ENCODE measurements at regions not wholly inside any gene's neighbourhood (a gene's known extent, or its start where the extent isn't known, plus 50 kb on each side); places are given as distances from the start of the nearest gene placed in this dataset.

- H3K36me3 ChIP-seq (ENCODE audit: control insufficient read depth, insufficient read depth, low read length): no peaks in the 10 kb centered on the region
- peaks cover 3% of the 10 kb centered on the region for H3K4me1 ChIP-seq (ENCODE audit: control insufficient read depth, insufficient read depth, low read length)
- no peak for DNase-seq
- WGBS (ENCODE audit: insufficient coverage): 97% methylated on average over 3 of the region's 3 CpGs
- H3K27me3 ChIP-seq (ENCODE audit: control insufficient read depth, insufficient read depth, low read length): no peaks in the 10 kb centered on the region
- H3K4me3 ChIP-seq (ENCODE audit: low read length): no peak overlapping the region
- no peak overlapping the region for H3K27ac ChIP-seq (ENCODE audit: low read length)
- no peaks in the 10 kb centered on the region for H3K9me3 ChIP-seq (replicated peaks; ENCODE audit: control insufficient read depth, low read depth, low read length)
These were observed 358.2 kb upstream of the KAZN start for GRCh38 chr1:14240265-14240664.

- Histone ChIP-seq H3K36me3 (ENCODE audit: control insufficient read depth, insufficient read depth, low read length) (no peaks in the 10 kb centered on the region), H3K4me3 (ENCODE audit: low read length) (no peak overlapping the region), H3K9me3 (replicated peaks; ENCODE audit: control insufficient read depth, low read depth, low read length) (no peaks in the 10 kb centered on the region), H3K27me3 (ENCODE audit: control insufficient read depth, insufficient read depth, low read length) (no peaks in the 10 kb centered on the region), H3K27ac (ENCODE audit: low read length) (no peak overlapping the region), H3K4me1 (ENCODE audit: control insufficient read depth, insufficient read depth, low read length) (peaks cover 3% of the 10 kb centered on the region)
- WGBS (ENCODE audit: insufficient coverage): no CpG with 5 or more reads among the region's 3 CpGs
- DNase-seq: no peak
These were observed 356.4 kb upstream of the KAZN start for GRCh38 chr1:14242123-14242522.

- Histone ChIP-seq H3K27ac (ENCODE audit: low read length) (no peak overlapping the region), H3K9me3 (replicated peaks; ENCODE audit: control insufficient read depth, low read depth, low read length) (no peaks in the 10 kb centered on the region), H3K36me3 (ENCODE audit: control insufficient read depth, insufficient read depth, low read length) (no peaks in the 10 kb centered on the region), H3K4me1 (ENCODE audit: control insufficient read depth, insufficient read depth, low read length) (peaks cover 3% of the 10 kb centered on the region), H3K27me3 (ENCODE audit: control insufficient read depth, insufficient read depth, low read length) (no peaks in the 10 kb centered on the region), H3K4me3 (ENCODE audit: low read length) (no peak overlapping the region)
- WGBS (ENCODE audit: insufficient coverage): 82% methylated on average over 3 of the region's 8 CpGs
- no peak for DNase-seq
These were observed 355.6 kb upstream of the KAZN start for GRCh38 chr1:14242870-14243269.

- Histone ChIP-seq H3K27me3 (ENCODE audit: control insufficient read depth, insufficient read depth, low read length) (no peaks in the 10 kb centered on the region), H3K27ac (ENCODE audit: low read length) (no peak overlapping the region), H3K9me3 (replicated peaks; ENCODE audit: control insufficient read depth, low read depth, low read length) (no peaks in the 10 kb centered on the region), H3K4me3 (ENCODE audit: low read length) (no peak overlapping the region), H3K36me3 (ENCODE audit: control insufficient read depth, insufficient read depth, low read length) (no peaks in the 10 kb centered on the region), H3K4me1 (ENCODE audit: control insufficient read depth, insufficient read depth, low read length) (no peaks in the 10 kb centered on the region)
- no peak for DNase-seq
- WGBS (ENCODE audit: insufficient coverage): 40% methylated on average over 1 of the region's 2 CpGs
These were observed 352.5 kb upstream of the KAZN start for GRCh38 chr1:14245954-14246353.

GRCh38 chr1:14246471-14246870 is 352.0 kb upstream of the KAZN start:
- DNase-seq: no peak

GRCh38 chr1:14247666-14248065 is 350.8 kb upstream of the KAZN start:
- no peak overlapping the region for H3K27ac ChIP-seq (ENCODE audit: low read length)
- no peaks in the 10 kb centered on the region for H3K36me3 ChIP-seq (ENCODE audit: control insufficient read depth, insufficient read depth, low read length)
- no peak for DNase-seq
- H3K9me3 ChIP-seq (replicated peaks; ENCODE audit: control insufficient read depth, low read depth, low read length): no peaks in the 10 kb centered on the region
- H3K4me3 ChIP-seq (ENCODE audit: low read length): no peak overlapping the region
- H3K4me1 ChIP-seq (ENCODE audit: control insufficient read depth, insufficient read depth, low read length): no peaks in the 10 kb centered on the region
- no CpG with 5 or more reads among the region's 6 CpGs for WGBS (ENCODE audit: insufficient coverage)
- no peaks in the 10 kb centered on the region for H3K27me3 ChIP-seq (ENCODE audit: control insufficient read depth, insufficient read depth, low read length)

More at GRCh38 chr1:14246471-14246870, 352.0 kb upstream of the KAZN start:
- no CpG with 5 or more reads among the region's 5 CpGs for WGBS (ENCODE audit: insufficient coverage)
- Histone ChIP-seq H3K27ac (ENCODE audit: low read length) (no peak overlapping the region), H3K4me3 (ENCODE audit: low read length) (no peak overlapping the region), H3K9me3 (replicated peaks; ENCODE audit: control insufficient read depth, low read depth, low read length) (no peaks in the 10 kb centered on the region), H3K36me3 (ENCODE audit: control insufficient read depth, insufficient read depth, low read length) (no peaks in the 10 kb centered on the region), H3K27me3 (ENCODE audit: control insufficient read depth, insufficient read depth, low read length) (no peaks in the 10 kb centered on the region), H3K4me1 (ENCODE audit: control insufficient read depth, insufficient read depth, low read length) (no peaks in the 10 kb centered on the region)

- Histone ChIP-seq H3K4me3 (ENCODE audit: low read length) (no peak overlapping the region), H3K9me3 (replicated peaks; ENCODE audit: control insufficient read depth, low read depth, low read length) (no peaks in the 10 kb centered on the region), H3K4me1 (ENCODE audit: control insufficient read depth, insufficient read depth, low read length) (peaks cover 3% of the 10 kb centered on the region), H3K27ac (ENCODE audit: low read length) (no peak overlapping the region), H3K36me3 (ENCODE audit: control insufficient read depth, insufficient read depth, low read length) (no peaks in the 10 kb centered on the region), H3K27me3 (ENCODE audit: control insufficient read depth, insufficient read depth, low read length) (no peaks in the 10 kb centered on the region)
- DNase-seq: peak; percentile 32
- 67% methylated on average over 1 of the region's 2 CpGs for WGBS (ENCODE audit: insufficient coverage)
These were observed 346.6 kb upstream of the KAZN start for GRCh38 chr1:14251871-14252270.

GRCh38 chr1:14253676-14254075 is 344.8 kb upstream of the KAZN start:
- Histone ChIP-seq H3K9me3 (replicated peaks; ENCODE audit: control insufficient read depth, low read depth, low read length) (no peaks in the 10 kb centered on the region), H3K27ac (ENCODE audit: low read length) (peak overlapping the region; percentile 15), H3K4me3 (ENCODE audit: low read length) (no peak overlapping the region), H3K36me3 (ENCODE audit: control insufficient read depth, insufficient read depth, low read length) (no peaks in the 10 kb centered on the region), H3K27me3 (ENCODE audit: control insufficient read depth, insufficient read depth, low read length) (no peaks in the 10 kb centered on the region), H3K4me1 (ENCODE audit: control insufficient read depth, insufficient read depth, low read length) (peaks cover 3% of the 10 kb centered on the region)
- WGBS (ENCODE audit: insufficient coverage): no CpG with 5 or more reads among the region's 7 CpGs
- no peak for DNase-seq

GRCh38 chr1:14254251-14254650 is 344.2 kb upstream of the KAZN start:
- Histone ChIP-seq H3K4me3 (ENCODE audit: low read length) (no peak overlapping the region), H3K27ac (ENCODE audit: low read length) (peak overlapping the region; percentile 15), H3K36me3 (ENCODE audit: control insufficient read depth, insufficient read depth, low read length) (no peaks in the 10 kb centered on the region), H3K4me1 (ENCODE audit: control insufficient read depth, insufficient read depth, low read length) (peaks cover 9% of the 10 kb centered on the region), H3K9me3 (replicated peaks; ENCODE audit: control insufficient read depth, low read depth, low read length) (no peaks in the 10 kb centered on the region), H3K27me3 (ENCODE audit: control insufficient read depth, insufficient read depth, low read length) (no peaks in the 10 kb centered on the region)
- peak; percentile 89 for DNase-seq
- WGBS (ENCODE audit: insufficient coverage): 0% methylated on average over 4 of the region's 6 CpGs

GRCh38 chr1:14255233-14255632 is 343.3 kb upstream of the KAZN start:
- Histone ChIP-seq H3K4me1 (ENCODE audit: control insufficient read depth, insufficient read depth, low read length) (peaks cover 14% of the 10 kb centered on the region), H3K27ac (ENCODE audit: low read length) (no peak overlapping the region), H3K4me3 (ENCODE audit: low read length) (no peak overlapping the region), H3K36me3 (ENCODE audit: control insufficient read depth, insufficient read depth, low read length) (no peaks in the 10 kb centered on the region), H3K9me3 (replicated peaks; ENCODE audit: control insufficient read depth, low read depth, low read length) (no peaks in the 10 kb centered on the region), H3K27me3 (ENCODE audit: control insufficient read depth, insufficient read depth, low read length) (no peaks in the 10 kb centered on the region)
- no CpG with 5 or more reads among the region's 3 CpGs for WGBS (ENCODE audit: insufficient coverage)
- peak; percentile 11 for DNase-seq

- DNase-seq: peak; percentile 23
- Histone ChIP-seq H3K4me1 (ENCODE audit: control insufficient read depth, insufficient read depth, low read length) (peaks cover 14% of the 10 kb centered on the region), H3K36me3 (ENCODE audit: control insufficient read depth, insufficient read depth, low read length) (no peaks in the 10 kb centered on the region), H3K27ac (ENCODE audit: low read length) (no peak overlapping the region), H3K4me3 (ENCODE audit: low read length) (no peak overlapping the region), H3K27me3 (ENCODE audit: control insufficient read depth, insufficient read depth, low read length) (peaks cover 4% of the 10 kb centered on the region), H3K9me3 (replicated peaks; ENCODE audit: control insufficient read depth, low read depth, low read length) (no peaks in the 10 kb centered on the region)
- no CpG with 5 or more reads among the region's 2 CpGs for WGBS (ENCODE audit: insufficient coverage)
These were observed 342.8 kb upstream of the KAZN start for GRCh38 chr1:14255711-14256110.

Measured in muscle of leg (tissue), 3 donors.